Endothelial cell of umbilical vein (primary cell): ENCODE measurements at regions not wholly inside any gene's neighbourhood (a gene's known extent, or its start where the extent isn't known, plus 50 kb on each side); places are given as distances from the start of the nearest gene placed in this dataset.

ENCODE experiments used
- BruUV-seq: library from RNA; stranded (reverse); fragments of 400-500 nt; replicated peaks from 2 replicates; lab custom pipeline; 2021; lab: Mats Ljungman, UMichigan
- CTCF ChIA-PET: fragments of 300-600, 350-600 bp; sonication (Branson Sonifier 250); formaldehyde crosslinking; loops from one replicate; lab custom pipeline; 2021; ENCODE audit warnings: antibody characterized with exemption, inconsistent platforms; lab: Charles Lee
- POLR2A ChIA-PET: fragments of 300-600, 350-600 bp; sonication (Branson Sonifier 250); formaldehyde crosslinking; loops from one replicate; lab custom pipeline; 2021; ENCODE audit warnings: antibody characterized with exemption, inconsistent platforms; lab: Charles Lee
- DNase-seq: peaks from one replicate; pipeline ENCODE4 v3.0.0-alpha.2; 2011; ENCODE audit warnings: low read depth, low spot score
- FAIRE-seq: peaks from 2 replicates; lab custom pipeline; 2011; peaks lifted over from hg19 to GRCh38; lab: Jason Lieb, UNC
- H2AFZ ChIP-seq: 2 replicates; pipeline ENCODE4 v1.6.0; 2012; ENCODE audit warnings: low read depth, low read length, control low read depth, inconsistent platforms
- H3K27ac ChIP-seq: 2 replicates; pipeline ENCODE4 v1.5.1; 2011; ENCODE audit warnings: low read depth, mild to moderate bottlenecking, control low read depth, low read length, moderate library complexity; ENCODE audit not compliant: insufficient read depth
- H3K27me3 ChIP-seq, 2 experiments: 2 replicates each; pipeline versions ENCODE4 v1.6.0 to v1.6.1; 2011; ENCODE audit warnings: low read length in 2 of 2, mixed read lengths in 1 of 2; ENCODE audit not compliant: control insufficient read depth in 2 of 2, insufficient read depth in 2 of 2
- H3K36me3 ChIP-seq, 2 experiments: 2 replicates in 1 of 2; 3 replicates in 1 of 2; pipeline ENCODE4 v1.5.1; 2011; ENCODE audit warnings: low read length in 2 of 2, mild to moderate bottlenecking in 1 of 2, moderate library complexity in 1 of 2; ENCODE audit not compliant: control insufficient read depth in 2 of 2, insufficient read depth in 2 of 2; ENCODE audit errors: extremely low read depth in 1 of 2
- H3K4me1 ChIP-seq: 3 replicates; pipeline ENCODE4 v1.5.1; 2011; ENCODE audit warnings: mild to moderate bottlenecking, low read length; ENCODE audit not compliant: control insufficient read depth, insufficient read depth; ENCODE audit errors: extremely low read depth
- H3K4me2 ChIP-seq: 2 replicates; pipeline ENCODE4 v1.6.1; 2011; ENCODE audit warnings: low read length, control low read depth, mixed read lengths; ENCODE audit not compliant: insufficient read depth
- H3K4me3 ChIP-seq, 3 experiments: fragments of 200-600 bp in 1 of 3; sonication (generic), shearing (Covaris generic) in 1 of 3; replicated peaks in 1 of 3; 2 replicates each; pipeline ENCODE4 v1.5.1; 2011 to 2016; ENCODE audit warnings: control low read depth in 3 of 3, low read length in 3 of 3, mild to moderate bottlenecking in 2 of 3, inconsistent platforms in 1 of 3, low read depth in 1 of 3, moderate library complexity in 1 of 3; ENCODE audit not compliant: insufficient read depth in 1 of 3
- H3K79me2 ChIP-seq: 2 replicates; pipeline ENCODE4 v1.6.0; 2012; ENCODE audit warnings: low read length, inconsistent platforms; ENCODE audit not compliant: control insufficient read depth, insufficient read depth
- H3K9ac ChIP-seq: replicated peaks from 2 replicates; pipeline ENCODE3; 2011; ENCODE audit warnings: low read length, control low read depth; ENCODE audit not compliant: insufficient read depth; ENCODE audit errors: extremely low read depth
- H3K9me1 ChIP-seq: replicated peaks from 3 replicates; pipeline ENCODE4 v1.6.0; 2011; ENCODE audit warnings: mild to moderate bottlenecking, low read length; ENCODE audit not compliant: control insufficient read depth, insufficient read depth; ENCODE audit errors: extremely low read depth
- H3K9me3 ChIP-seq: replicated peaks from 2 replicates; pipeline ENCODE4 v1.5.1; 2012; ENCODE audit warnings: low read length, inconsistent platforms; ENCODE audit not compliant: control insufficient read depth, insufficient read depth
- H4K20me1 ChIP-seq: replicated peaks from 2 replicates; pipeline ENCODE3; 2011; ENCODE audit warnings: mild to moderate bottlenecking, low read length; ENCODE audit not compliant: control insufficient read depth, insufficient read depth; ENCODE audit errors: extremely low read depth
- CTCF ChIP-seq, 2 donors: IDR thresholded peaks; 1 replicate in 1 of 2; 2 replicates in 1 of 2; pipeline ENCODE4 v1.5.1; 2011; ENCODE audit warnings: low read length in 2 of 2, mild to moderate bottlenecking in 2 of 2, moderate library complexity in 2 of 2, control low read depth in 1 of 2, inconsistent platforms in 1 of 2, low read depth in 1 of 2; ENCODE audit not compliant: insufficient read depth in 1 of 2; ENCODE audit errors: extremely low read depth in 1 of 2
- EZH2 ChIP-seq: IDR thresholded peaks from 2 replicates; pipeline ENCODE4 v1.6.1; 2012; ENCODE audit warnings: borderline replicate concordance, low read depth, mild to moderate bottlenecking, moderate library complexity, low read length, inconsistent platforms; ENCODE audit not compliant: severe bottlenecking
- FOS ChIP-seq: IDR thresholded peaks from 2 replicates; pipeline ENCODE4 v1.6.1; 2011; ENCODE audit warnings: mild to moderate bottlenecking, low read length, moderate library complexity, borderline replicate concordance; ENCODE audit not compliant: insufficient read depth
- GATA2 ChIP-seq: IDR thresholded peaks from 2 replicates; pipeline ENCODE4 v1.7.0; 2011; ENCODE audit warnings: low read depth, mild to moderate bottlenecking, moderate library complexity, mixed read lengths, low read length; ENCODE audit not compliant: insufficient read length, insufficient read depth
- JUN ChIP-seq: IDR thresholded peaks from 2 replicates; pipeline ENCODE4 v1.6.1; 2011; ENCODE audit warnings: borderline replicate concordance, low read depth; ENCODE audit not compliant: insufficient read length, insufficient read depth
- MAX ChIP-seq: IDR thresholded peaks from 2 replicates; pipeline ENCODE4 v1.6.1; 2011; ENCODE audit not compliant: insufficient read depth, insufficient read length
- MYC ChIP-seq: IDR thresholded peaks from one replicate; pipeline ENCODE4 v1.6.1; 2011; ENCODE audit warnings: mild to moderate bottlenecking, low read depth, low read length
- POLR2A ChIP-seq: IDR thresholded peaks from 2 replicates; pipeline ENCODE4 v1.6.1; 2012; ENCODE audit warnings: low read depth, mild to moderate bottlenecking, control low read depth, low read length
- POLR2AphosphoS5 ChIP-seq: IDR thresholded peaks from 2 replicates; pipeline ENCODE4 v1.6.1; 2012; ENCODE audit warnings: low read depth, mild to moderate bottlenecking, control low read depth, low read length, moderate library complexity; ENCODE audit not compliant: insufficient read depth
- dilution Hi-C: fragments of 300-500 bp; cut with MboI; formaldehyde crosslinking; loops from one replicate; pipeline ENCODE4 v1.15.0; 2019; ENCODE audit warnings: low sequenced_read_pairs; ENCODE audit not compliant: extremely low pct_ligation_motif_present
- intact Hi-C: fragments of 100-400 bp; cut with micrococcal nuclease; formaldehyde crosslinking; loops from one replicate; pipeline ENCODE4 v1.10.0; 2022

- H3K4me1 ChIP-seq: no peaks in the 10 kb centered on the region
- CTCF ChIA-PET: no interaction called here
- no peak overlapping the region for H3K27ac ChIP-seq
- DNase-seq (no peak), FAIRE-seq (no peak)
- no peak overlapping the region for H2AFZ ChIP-seq
- H4K20me1 ChIP-seq: no peaks in the 10 kb centered on the region
- H3K27me3 ChIP-seq: peaks cover 1 to 11% of the 10 kb centered on the region in 2 experiments
- dilution Hi-C loops: no loop called here
- H3K9ac ChIP-seq: no peak overlapping the region
- TF ChIP-seq POLR2A (no peak), FOS (no peak), MYC (no peak), EZH2 (no peak), GATA2 (no peak), MAX (no peak), POLR2AphosphoS5 (no peak), JUN (no peak), CTCF (IDR thresholded peaks at IDR 0.05; ENCODE audit: extremely low read depth in 1 of 2, insufficient read depth in 1 of 2, low read depth in 1 of 2, low read length in 2 of 2) (no peak)
- BruUV-seq: no TSS peak
- no peaks in the 10 kb centered on the region for H3K36me3 ChIP-seq
- no peaks in the 10 kb centered on the region for H3K79me2 ChIP-seq
- H3K4me2 ChIP-seq: no peak overlapping the region
- POLR2A ChIA-PET: no interaction called here
- H3K9me1 ChIP-seq: no peaks in the 10 kb centered on the region
- intact Hi-C loops: no loop called here
- no peak overlapping the region for H3K4me3 ChIP-seq
- H3K9me3 ChIP-seq: no peaks in the 10 kb centered on the region
Measured at GRCh38 chr3:120852412-120852811, 55.6 kb upstream of the STXBP5L start.
